ENCODE measurements at regions not wholly inside any gene's neighbourhood (a gene's known extent, or its start where the extent isn't known, plus 50 kb on each side); places are given as distances from the start of the nearest gene placed in this dataset.

GRCh38 chr10:118239236-118239630, 102.9 kb downstream of the FAM204A start:
- TF ChIP-seq, protein P1, sequence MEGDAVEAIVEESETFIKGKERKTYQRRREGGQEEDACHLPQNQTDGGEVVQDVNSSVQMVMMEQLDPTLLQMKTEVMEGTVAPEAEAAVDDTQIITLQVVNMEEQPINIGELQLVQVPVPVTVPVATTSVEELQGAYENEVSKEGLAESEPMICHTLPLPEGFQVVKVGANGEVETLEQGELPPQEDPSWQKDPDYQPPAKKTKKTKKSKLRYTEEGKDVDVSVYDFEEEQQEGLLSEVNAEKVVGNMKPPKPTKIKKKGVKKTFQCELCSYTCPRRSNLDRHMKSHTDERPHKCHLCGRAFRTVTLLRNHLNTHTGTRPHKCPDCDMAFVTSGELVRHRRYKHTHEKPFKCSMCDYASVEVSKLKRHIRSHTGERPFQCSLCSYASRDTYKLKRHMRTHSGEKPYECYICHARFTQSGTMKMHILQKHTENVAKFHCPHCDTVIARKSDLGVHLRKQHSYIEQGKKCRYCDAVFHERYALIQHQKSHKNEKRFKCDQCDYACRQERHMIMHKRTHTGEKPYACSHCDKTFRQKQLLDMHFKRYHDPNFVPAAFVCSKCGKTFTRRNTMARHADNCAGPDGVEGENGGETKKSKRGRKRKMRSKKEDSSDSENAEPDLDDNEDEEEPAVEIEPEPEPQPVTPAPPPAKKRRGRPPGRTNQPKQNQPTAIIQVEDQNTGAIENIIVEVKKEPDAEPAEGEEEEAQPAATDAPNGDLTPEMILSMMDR (IDR thresholded peaks at IDR 0.05; ENCODE audit: extremely low read depth, low read depth, low read length), result no peak
- no peaks in the 10 kb centered on the region for H3K36me3 ChIP-seq (ENCODE audit: insufficient read depth, low read length)
- no peak overlapping the region for H3K27ac ChIP-seq (ENCODE audit: low read depth, low read length)
- H3K27me3 ChIP-seq (ENCODE audit: insufficient read depth, low read length), result peaks cover 37% of the 10 kb centered on the region
- H4K20me1 ChIP-seq (ENCODE audit: insufficient read depth, low read length), result no peaks in the 10 kb centered on the region
- H2AFZ ChIP-seq (ENCODE audit: low read length), result no peak overlapping the region
- H3K4me1 ChIP-seq (ENCODE audit: insufficient read depth, low read length), result no peaks in the 10 kb centered on the region
- H3K4me3 ChIP-seq (ENCODE audit: insufficient read depth, low read length), result no peak overlapping the region
- H3K79me2 ChIP-seq (ENCODE audit: insufficient read depth, low read length), result no peaks in the 10 kb centered on the region
- H3K9me3 ChIP-seq (ENCODE audit: low read depth, low read length), result no peaks in the 10 kb centered on the region
- no peak for DNase-seq (ENCODE audit: insufficient read length, low spot score, missing footprints)
- H3K4me2 ChIP-seq (ENCODE audit: insufficient read depth, low read length), result no peak overlapping the region

- H3K4me1 ChIP-seq (ENCODE audit: insufficient read depth, low read length), result no peaks in the 10 kb centered on the region
- no peaks in the 10 kb centered on the region for H3K36me3 ChIP-seq (ENCODE audit: insufficient read depth, low read length)
- H2AFZ ChIP-seq (ENCODE audit: low read length), result no peak overlapping the region
- no peaks in the 10 kb centered on the region for H3K9me3 ChIP-seq (ENCODE audit: low read depth, low read length)
- H4K20me1 ChIP-seq (ENCODE audit: insufficient read depth, low read length), result no peaks in the 10 kb centered on the region
- H3K4me2 ChIP-seq (ENCODE audit: insufficient read depth, low read length), result no peak overlapping the region
- no peaks in the 10 kb centered on the region for H3K79me2 ChIP-seq (ENCODE audit: insufficient read depth, low read length)
- H3K4me3 ChIP-seq (ENCODE audit: insufficient read depth, low read length), result no peak overlapping the region
- H3K27me3 ChIP-seq (ENCODE audit: insufficient read depth, low read length), result peaks cover 32% of the 10 kb centered on the region
- TF ChIP-seq, protein P1 (IDR thresholded peaks at IDR 0.05; ENCODE audit: extremely low read depth, low read depth, low read length), result no peak
- no peak for DNase-seq (ENCODE audit: insufficient read length, low spot score, missing footprints)
- H3K27ac ChIP-seq (ENCODE audit: low read depth, low read length), result no peak overlapping the region
Observed at GRCh38 chr10:118238573-118239235, 103.4 kb downstream of the FAM204A start.

- Histone ChIP-seq H4K20me1 (ENCODE audit: insufficient read depth, low read length) (no peaks in the 10 kb centered on the region), H3K9me3 (ENCODE audit: low read depth, low read length) (no peaks in the 10 kb centered on the region), H3K36me3 (ENCODE audit: insufficient read depth, low read length) (no peaks in the 10 kb centered on the region), H3K27me3 (ENCODE audit: insufficient read depth, low read length) (peaks cover 26% of the 10 kb centered on the region), H3K4me2 (ENCODE audit: insufficient read depth, low read length) (no peak overlapping the region), H3K4me3 (ENCODE audit: insufficient read depth, low read length) (no peak overlapping the region), H3K27ac (ENCODE audit: low read depth, low read length) (no peak overlapping the region), H2AFZ (ENCODE audit: low read length) (no peak overlapping the region), H3K4me1 (ENCODE audit: insufficient read depth, low read length) (no peaks in the 10 kb centered on the region), H3K79me2 (ENCODE audit: insufficient read depth, low read length) (no peaks in the 10 kb centered on the region)
- no peak for DNase-seq (ENCODE audit: insufficient read length, low spot score, missing footprints)
- TF ChIP-seq, protein P1 (IDR thresholded peaks at IDR 0.05; ENCODE audit: extremely low read depth, low read depth, low read length), result no peak
Observed at GRCh38 chr10:118237930-118238329, 104.2 kb downstream of the FAM204A start.

- no peak overlapping the region for H2AFZ ChIP-seq (ENCODE audit: low read length)
- H3K9me3 ChIP-seq (ENCODE audit: low read depth, low read length), result no peaks in the 10 kb centered on the region
- H3K27ac ChIP-seq (ENCODE audit: low read depth, low read length), result no peak overlapping the region
- H3K79me2 ChIP-seq (ENCODE audit: insufficient read depth, low read length), result no peaks in the 10 kb centered on the region
- no peak for DNase-seq (ENCODE audit: insufficient read length, low spot score, missing footprints)
- no peaks in the 10 kb centered on the region for H3K36me3 ChIP-seq (ENCODE audit: insufficient read depth, low read length)
- H3K4me3 ChIP-seq (ENCODE audit: insufficient read depth, low read length), result no peak overlapping the region
- H3K4me2 ChIP-seq (ENCODE audit: insufficient read depth, low read length), result no peak overlapping the region
- no peaks in the 10 kb centered on the region for H3K4me1 ChIP-seq (ENCODE audit: insufficient read depth, low read length)
- TF ChIP-seq, protein P1 (IDR thresholded peaks at IDR 0.05; ENCODE audit: extremely low read depth, low read depth, low read length), result no peak
- H4K20me1 ChIP-seq (ENCODE audit: insufficient read depth, low read length), result no peaks in the 10 kb centered on the region
- H3K27me3 ChIP-seq (ENCODE audit: insufficient read depth, low read length), result peaks cover 8% of the 10 kb centered on the region
Observed at GRCh38 chr10:118234683-118235082, 107.4 kb downstream of the FAM204A start.

Measured in osteoblast (primary cell).